HS-27A (cell line): ENCODE measurements at regions not wholly inside any gene's neighbourhood (a gene's known extent, or its start where the extent isn't known, plus 50 kb on each side); places are given as distances from the start of the nearest gene placed in this dataset.
"Not testable (repeated sequence)": the region's sequence is repeated elsewhere in the genome, so short reads cannot be mapped to it uniquely, and the experiment has no call there.

ENCODE experiments used
- DNase-seq: peaks from one replicate; pipeline ENCODE4 v3.0.0-alpha.2; 2012; ENCODE audit warnings: low read depth, missing footprints

GRCh38 chr4:126738926-126739325 is 893.8 kb upstream of the INTU start:
- no peak for DNase-seq

- DNase-seq = no peak
These were observed 892.1 kb upstream of the INTU start for GRCh38 chr4:126740687-126741086.

DNA sequence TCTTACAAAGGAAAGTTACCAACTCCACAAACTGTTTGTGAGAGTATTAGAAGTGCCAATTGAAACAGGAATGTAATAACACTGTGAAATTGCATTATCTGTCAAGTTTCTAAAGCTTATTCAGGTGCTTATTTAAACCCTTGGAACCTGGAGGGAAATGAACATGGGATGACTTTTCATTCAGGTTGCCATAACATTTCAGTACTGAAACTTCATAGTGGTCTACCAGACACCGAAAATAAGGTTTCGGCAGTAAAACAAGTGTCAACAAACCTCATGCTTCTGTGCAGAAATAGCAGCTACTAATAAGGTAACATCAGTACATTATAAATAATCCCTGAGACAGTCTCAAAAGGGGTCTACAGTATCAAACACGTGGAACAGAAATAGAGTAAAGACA is 890.7 kb upstream of the INTU start:
- no peak for DNase-seq

GRCh38 chr4:126742885-126743284 is 889.9 kb upstream of the INTU start:
- DNase-seq = no peak

GRCh38 chr4:126748736-126749135 is 884.0 kb upstream of the INTU start:
- DNase-seq = no peak

- DNase-seq = no peak
These were observed 882.0 kb upstream of the INTU start for GRCh38 chr4:126750723-126751122.

- DNase-seq = no peak
These were observed 880.6 kb upstream of the INTU start for GRCh38 chr4:126752126-126752525.

GRCh38 chr4:126752702-126753101 is 880.1 kb upstream of the INTU start:
- DNase-seq = no peak

DNA sequence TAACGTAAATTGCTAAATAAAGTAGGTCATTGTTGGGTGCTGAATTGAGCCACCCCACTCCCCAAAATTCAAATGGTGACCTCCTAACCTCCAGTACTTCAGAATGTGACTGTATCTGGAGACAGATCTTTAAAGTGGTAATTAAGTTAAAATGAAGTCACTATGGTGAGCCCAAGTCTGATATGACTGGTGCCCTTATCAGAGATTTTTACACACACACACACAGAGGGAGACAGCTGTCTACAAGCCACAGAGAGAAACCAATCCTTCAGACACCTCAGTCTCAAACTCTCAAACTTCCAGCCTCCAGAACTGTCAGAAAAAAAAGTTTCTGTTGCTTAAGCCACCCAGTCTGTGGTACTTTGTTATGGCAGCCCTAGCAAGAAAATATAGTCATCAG is 879.2 kb upstream of the INTU start:
- no peak for DNase-seq

DNA sequence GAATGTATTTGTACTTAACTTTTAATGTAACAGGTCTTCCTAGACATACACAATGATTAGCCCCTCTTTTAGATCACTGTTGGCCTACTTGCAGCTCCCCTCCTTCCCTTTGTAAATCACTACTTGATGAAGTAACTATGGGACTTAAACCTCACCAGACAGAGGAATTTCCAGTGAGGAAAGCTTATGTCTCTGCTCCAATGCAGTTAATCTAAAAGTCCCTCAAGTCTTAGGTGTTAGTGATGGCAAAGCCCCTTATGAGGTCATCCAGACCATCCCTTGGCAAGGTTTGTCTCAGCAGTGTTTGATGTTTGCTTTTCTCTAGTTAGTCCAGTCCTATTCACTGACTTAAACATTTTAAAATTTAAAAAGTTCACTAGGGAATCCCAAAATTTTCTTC is 877.3 kb upstream of the INTU start:
- DNase-seq = no peak

- DNase-seq = no peak
These were observed 876.5 kb upstream of the INTU start for GRCh38 chr4:126756050-126756829.

- DNase-seq = no peak
These were observed 875.5 kb upstream of the INTU start for GRCh38 chr4:126757219-126757618.

GRCh38 chr4:126758493-126758892 is 874.3 kb upstream of the INTU start:
- no peak for DNase-seq

DNA sequence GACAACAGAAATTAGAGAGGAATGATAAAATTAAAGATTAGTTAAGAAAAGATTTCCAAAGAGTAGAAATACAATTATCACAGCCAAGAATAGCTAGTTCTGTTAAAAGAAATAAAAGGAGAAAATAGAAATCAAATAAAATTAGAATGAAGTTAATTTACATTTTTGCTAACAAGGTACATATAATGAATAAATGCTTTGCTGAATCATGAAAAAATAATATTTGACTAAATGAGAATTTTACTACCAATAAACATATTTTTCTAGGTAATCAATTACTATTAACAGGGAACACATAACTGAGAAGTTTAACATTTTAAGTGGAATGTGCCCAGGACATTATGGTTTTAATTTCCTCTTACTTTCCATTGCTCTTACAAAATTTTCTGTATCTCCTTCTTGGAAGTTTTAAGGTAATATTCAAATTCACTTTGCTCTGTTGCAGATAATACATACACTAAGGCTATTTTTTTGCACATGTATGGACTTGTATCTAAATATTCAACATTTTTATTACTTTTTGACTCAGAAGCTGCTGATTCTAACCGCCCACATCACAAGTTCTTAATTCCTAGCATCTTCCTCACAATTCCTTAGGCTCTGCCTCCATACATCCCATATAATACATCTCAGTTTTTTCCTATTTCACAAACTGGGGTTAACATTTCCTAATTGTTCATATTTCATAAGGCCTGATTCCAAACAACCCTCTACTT is 870.7 kb upstream of the INTU start:
- no peak for DNase-seq

DNA sequence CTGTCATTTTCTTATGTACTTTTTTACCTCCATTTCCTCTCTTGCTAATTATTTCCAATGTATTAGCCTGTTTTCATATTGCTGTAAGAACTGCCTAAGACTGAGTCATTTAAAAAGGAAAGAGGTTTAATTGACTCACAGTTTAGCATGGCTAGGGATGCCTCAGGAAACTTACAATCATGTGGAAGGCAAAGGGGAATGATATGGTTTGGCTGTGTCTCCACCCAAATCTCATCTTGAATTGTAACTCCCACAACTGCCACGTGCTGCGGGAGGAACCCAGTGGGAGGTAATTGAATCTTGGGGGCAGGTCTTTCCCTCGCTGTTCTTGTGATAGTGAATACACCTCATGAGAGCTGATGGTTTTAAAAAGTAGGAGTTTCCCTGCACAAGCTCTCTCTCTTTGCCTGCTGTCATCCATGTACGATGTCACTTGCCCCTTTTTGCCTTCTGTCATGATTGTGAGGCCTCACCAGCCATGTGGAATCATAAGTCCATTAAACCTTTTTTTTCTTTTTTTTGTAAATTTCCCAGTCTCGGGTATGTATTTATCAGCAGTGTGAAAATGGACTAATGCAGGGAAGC is 870.0 kb upstream of the INTU start:
- DNase-seq = no peak

DNA sequence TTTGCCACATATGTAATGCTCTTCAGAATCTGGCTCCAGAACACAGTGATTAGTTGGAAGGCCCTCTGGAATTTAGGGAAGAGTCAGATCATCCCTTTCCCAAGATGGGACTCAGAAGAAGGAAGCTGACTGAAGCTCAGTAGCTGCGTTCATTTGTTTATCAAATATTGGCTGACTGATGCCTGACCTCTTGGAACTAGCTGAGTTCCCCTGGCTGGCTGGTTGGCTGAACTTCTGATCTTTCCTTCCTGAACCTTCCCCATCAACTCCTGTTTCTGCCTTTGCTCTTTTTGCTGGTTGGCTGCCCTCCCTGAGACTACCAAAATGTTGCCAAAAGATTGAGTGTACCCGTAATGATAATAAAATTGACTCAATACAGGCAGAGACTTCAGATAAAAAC is 866.5 kb upstream of the INTU start:
- DNase-seq = no peak

GRCh38 chr4:126768338-126768737 is 864.4 kb upstream of the INTU start:
- DNase-seq = no peak

- not testable (repeated sequence) for DNase-seq
These were observed 861.8 kb upstream of the INTU start for GRCh38 chr4:126770811-126771553.

GRCh38 chr4:126771618-126772017 is 861.1 kb upstream of the INTU start:
- DNase-seq = not testable (repeated sequence)

DNA sequence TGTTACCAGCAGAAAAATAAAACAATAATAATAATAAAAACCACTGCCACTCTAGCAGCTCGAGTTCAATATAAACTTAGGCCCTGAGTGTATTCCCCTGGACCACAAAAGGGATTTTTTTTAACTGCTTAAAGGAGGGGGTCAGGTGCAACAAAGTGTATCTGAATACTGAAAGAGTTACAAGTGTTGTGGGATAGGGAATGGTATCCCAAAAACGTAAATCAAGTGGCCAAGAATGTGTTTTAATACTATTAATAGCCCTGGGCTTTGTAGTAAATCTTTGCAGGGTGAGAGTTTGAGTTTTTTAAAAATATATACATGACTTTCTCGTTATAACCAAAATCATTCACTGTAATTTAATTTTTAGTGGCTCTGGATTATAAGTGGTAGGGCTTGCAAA is 860.1 kb upstream of the INTU start:
- DNase-seq = no peak

GRCh38 chr4:126775485-126776106 is 857.2 kb upstream of the INTU start:
- no peak for DNase-seq

DNA sequence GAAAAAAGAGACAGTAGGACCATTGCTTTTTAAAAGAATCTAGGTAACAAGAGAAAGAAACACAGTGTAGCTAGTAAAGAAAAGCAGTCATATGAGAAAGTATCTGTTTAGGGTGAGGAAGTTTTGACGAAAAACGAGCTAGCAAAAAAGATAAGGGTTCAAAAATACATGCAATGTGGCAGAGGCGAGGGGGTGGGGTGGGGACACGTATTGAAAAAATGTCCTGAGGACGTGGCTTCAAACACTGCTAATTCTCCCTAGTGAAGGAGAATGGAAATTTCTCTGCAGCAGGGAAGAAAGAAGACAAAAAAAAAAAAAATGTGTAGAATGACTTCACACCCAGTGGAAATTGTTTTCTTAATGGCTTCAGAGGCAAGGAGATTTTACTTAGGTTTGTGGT is 856.4 kb upstream of the INTU start:
- no peak for DNase-seq
